Heart left ventricle (tissue), 16 donors: ENCODE measurements at regions not wholly inside any gene's neighbourhood (a gene's known extent, or its start where the extent isn't known, plus 50 kb on each side); places are given as distances from the start of the nearest gene placed in this dataset.
A peak's percentile ranks its signal among the peaks of the same experiment; 100 is the strongest.

Experiments
- ATAC-seq, 4 donors: fragments of 200-7000 bp; cut with Tn5 transposase; one replicate each; pipeline ENCODE4 v1.9.1; 2020 to 2022; ENCODE audit warnings: moderate library complexity in 4 of 4, mild to moderate bottlenecking in 3 of 4, moderate number of reproducible peaks in 1 of 4
- DNase-seq, 5 donors: peaks; one replicate each; pipeline ENCODE4 v3.0.0-alpha.2; 2020
- H3K27ac ChIP-seq, 12 donors: fragments of 200-600 bp; sonication (generic) in 4 of 12; one replicate each; pipeline versions ENCODE4 v1.5.0 to v1.8.0; 2016 to 2022; ENCODE audit warnings: mild to moderate bottlenecking in 2 of 12
- H3K27me3 ChIP-seq, 9 donors: fragments of 200-600 bp; sonication (generic) in 2 of 9; one replicate each; pipeline versions ENCODE4 v1.5.1 to v1.8.0; 2016 to 2022; ENCODE audit warnings: mild to moderate bottlenecking in 3 of 9
- H3K36me3 ChIP-seq, 9 donors: fragments of 200-600 bp; sonication (generic) in 2 of 9; one replicate each; pipeline versions ENCODE4 v1.5.0 to v1.8.0; 2018 to 2022; ENCODE audit warnings: mild to moderate bottlenecking in 2 of 9
- H3K4me1 ChIP-seq, 12 donors: fragments of 200-600 bp; sonication (generic) in 4 of 12; one replicate each; pipeline versions ENCODE4 v1.5.0 to v1.8.0; 2016 to 2022; ENCODE audit warnings: mild to moderate bottlenecking in 3 of 12
- H3K4me3 ChIP-seq, 12 donors: fragments of 200-600 bp; sonication (generic) in 4 of 12; one replicate each; pipeline versions ENCODE4 v1.5.0 to v1.8.0; 2017 to 2022; ENCODE audit warnings: mild to moderate bottlenecking in 9 of 12, moderate library complexity in 4 of 12
- H3K9me3 ChIP-seq, 12 donors: fragments of 200-600 bp; sonication (generic) in 4 of 12; one replicate each; pipeline versions ENCODE4 v1.5.0 to v1.8.0; 2016 to 2022; ENCODE audit warnings: mild to moderate bottlenecking in 1 of 12
- POLR2A ChIP-seq, 2 donors: fragments of 450-650 bp; IDR thresholded peaks; one replicate each; pipeline ENCODE4 v1.6.1; 2017; ENCODE audit warnings: antibody characterized with exemption in 2 of 2, mild to moderate bottlenecking in 2 of 2, moderate library complexity in 2 of 2
- WGBS, 4 donors: extraction: QIAGEN DNeasy Blood & Tissue Kit in 2 of 4; methylation state at CpG; one replicate each; pipeline versions ENCODE4 v1.1.5 to v1.1.7; 2013 to 2018; 5-methylcytosine and 5-hydroxymethylcytosine counted together
- intact Hi-C, 10 donors: fragments of 100-400 bp; cut with DNase I; formaldehyde crosslinking; loops; one replicate each; pipeline versions ENCODE4 v1.11.1 to v1.14.2; 2022
- TF ChIP-seq, protein P1 (sequence below), 12 donors: fragments of 200-600 bp; sonication (generic) in 4 of 12; IDR thresholded peaks; one replicate each; pipeline versions ENCODE4 v1.5.0 to v1.8.0; 2018 to 2022; ENCODE audit warnings: antibody characterized with exemption in 12 of 12, mild to moderate bottlenecking in 5 of 12
- donor health status: ischemic (EF 13 %, LVEDD 7.1; RV severe dilation, severe dysfunction).
- donor health status: healthy with polysubstance abuse.
- donor health status: DM: no; HTN: yes; CAD: no.
- donor health status: DM: no; HTN: no; CAD: no.
- donor health status: ischemic (EF 25% LVEDD 6.9; RV normal size, moderate dysfunction).
- donor health status: ischemic (EF 25% LVEDD 5.7; RV mildly dilated, moderate dysfunction).
- donor health status: healthy.
- donor health status: DM: yes; HTN: yes; CAD: no.
- donor health status: ischemic (EF 35%, LVEDD 5.7; RV mildly dilated, moderate dysfunction).
- donor health status: nonischemic (EF 11% LVEDD 7.7; RV severe dilation, severe dysfunction).
- donor health status: DM: yes; HTN: yes; CAD: no.
- donor health status: PGD.
- donor health status: ischemic (EF 29% LVEDD 5.4; RV normal size, mild dysfunction).
- donor health status: nonischemic (EF 23%, LVEDD 6.1; RV moderate dilation, normal function).

GRCh38 chr4:33073811-33074210 is 2353.6 kb downstream of the PCDH7 start:
- no peak for ATAC-seq
- no peak for TF ChIP-seq POLR2A (IDR thresholded peaks at IDR 0.05)
- TF ChIP-seq, protein P1, sequence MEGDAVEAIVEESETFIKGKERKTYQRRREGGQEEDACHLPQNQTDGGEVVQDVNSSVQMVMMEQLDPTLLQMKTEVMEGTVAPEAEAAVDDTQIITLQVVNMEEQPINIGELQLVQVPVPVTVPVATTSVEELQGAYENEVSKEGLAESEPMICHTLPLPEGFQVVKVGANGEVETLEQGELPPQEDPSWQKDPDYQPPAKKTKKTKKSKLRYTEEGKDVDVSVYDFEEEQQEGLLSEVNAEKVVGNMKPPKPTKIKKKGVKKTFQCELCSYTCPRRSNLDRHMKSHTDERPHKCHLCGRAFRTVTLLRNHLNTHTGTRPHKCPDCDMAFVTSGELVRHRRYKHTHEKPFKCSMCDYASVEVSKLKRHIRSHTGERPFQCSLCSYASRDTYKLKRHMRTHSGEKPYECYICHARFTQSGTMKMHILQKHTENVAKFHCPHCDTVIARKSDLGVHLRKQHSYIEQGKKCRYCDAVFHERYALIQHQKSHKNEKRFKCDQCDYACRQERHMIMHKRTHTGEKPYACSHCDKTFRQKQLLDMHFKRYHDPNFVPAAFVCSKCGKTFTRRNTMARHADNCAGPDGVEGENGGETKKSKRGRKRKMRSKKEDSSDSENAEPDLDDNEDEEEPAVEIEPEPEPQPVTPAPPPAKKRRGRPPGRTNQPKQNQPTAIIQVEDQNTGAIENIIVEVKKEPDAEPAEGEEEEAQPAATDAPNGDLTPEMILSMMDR (IDR thresholded peaks at IDR 0.05) = no peak

DNA sequence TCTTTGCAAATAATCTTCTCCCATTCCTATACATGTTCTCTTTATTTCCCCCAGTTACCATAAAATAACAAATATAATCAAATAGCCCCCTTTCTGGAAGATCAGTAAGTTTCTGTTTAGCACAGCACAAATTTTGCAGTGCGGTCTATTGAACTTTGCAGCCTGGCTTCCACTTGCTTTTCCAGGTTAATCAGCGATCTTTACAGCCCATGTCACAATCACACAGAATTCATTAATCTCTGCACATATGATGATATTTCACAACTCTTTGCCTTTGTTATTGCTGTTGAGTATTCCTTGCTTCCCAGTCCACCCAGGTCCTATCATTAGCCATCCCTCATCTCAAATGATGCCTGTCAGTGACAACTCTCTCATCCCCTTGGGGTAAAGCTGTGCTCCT is 2358.0 kb downstream of the PCDH7 start:
- Histone ChIP-seq H3K27me3 (no peaks in the 10 kb centered on the region), H3K4me3 (no peak overlapping the region), H3K9me3 (no peaks in the 10 kb centered on the region), H3K36me3 (no peaks in the 10 kb centered on the region), H3K4me1 (peaks cover 0 to 6% (median 0%) of the 10 kb centered on the region in 12 donors), H3K27ac (no peak overlapping the region)
- no peak for ATAC-seq
- TF ChIP-seq POLR2A (IDR thresholded peaks at IDR 0.05) = no peak
- TF ChIP-seq, protein P1 (IDR thresholded peaks at IDR 0.05) = no peak
- intact Hi-C loops = no loop called here
- 92 to 99% (median 95%) methylated on average over 2 of the region's 2 CpGs for WGBS, 4 donors
- DNase-seq = no peak

More at GRCh38 chr4:33073811-33074210, 2353.6 kb downstream of the PCDH7 start:
- no peaks in the 10 kb centered on the region for H3K36me3 ChIP-seq
- H3K4me1 ChIP-seq = peaks cover 0 to 18% (median 0%) of the 10 kb centered on the region in 12 donors
- no peak overlapping the region for H3K27ac ChIP-seq
- H3K4me3 ChIP-seq = no peak overlapping the region
- no peak for DNase-seq
- H3K9me3 ChIP-seq = peaks cover 0 to 11% (median 0%) of the 10 kb centered on the region in 12 donors
- 57 to 69% (median 59%) methylated on average over 1 of the region's 1 CpG for WGBS, 4 donors
- H3K27me3 ChIP-seq = no peaks in the 10 kb centered on the region
- intact Hi-C loops = no loop called here

GRCh38 chr4:33080275-33080674 is 2360.1 kb downstream of the PCDH7 start:
- peak in 1 of 4 donors; percentile 54 for ATAC-seq
- Histone ChIP-seq H3K9me3 (no peaks in the 10 kb centered on the region), H3K27me3 (no peaks in the 10 kb centered on the region), H3K36me3 (no peaks in the 10 kb centered on the region), H3K4me3 (no peak overlapping the region), H3K4me1 (no peaks in the 10 kb centered on the region), H3K27ac (no peak overlapping the region)
- intact Hi-C loops = no loop called here
- peak in 1 of 5 donors; percentile 33 for DNase-seq
- TF ChIP-seq, protein P1 (IDR thresholded peaks at IDR 0.05) = no peak
- no peak for TF ChIP-seq POLR2A (IDR thresholded peaks at IDR 0.05)
- 63 to 68% (median 65%) methylated on average over 2 of the region's 2 CpGs for WGBS, 4 donors

- Histone ChIP-seq H3K27me3 (no peaks in the 10 kb centered on the region), H3K9me3 (no peaks in the 10 kb centered on the region), H3K27ac (no peak overlapping the region), H3K4me3 (no peak overlapping the region), H3K4me1 (no peaks in the 10 kb centered on the region), H3K36me3 (no peaks in the 10 kb centered on the region)
- no peak for ATAC-seq
- WGBS, 4 donors = 56 to 62% (median 59%) methylated on average over 2 of the region's 2 CpGs
- DNase-seq = no peak
- TF ChIP-seq, protein P1 (IDR thresholded peaks at IDR 0.05) = no peak
- TF ChIP-seq POLR2A (IDR thresholded peaks at IDR 0.05) = no peak
- intact Hi-C loops = no loop called here
Measured at GRCh38 chr4:33085709-33086108, 2365.5 kb downstream of the PCDH7 start.
